IMR-90 (cell line): ENCODE measurements at regions not wholly inside any gene's neighbourhood (a gene's known extent, or its start where the extent isn't known, plus 50 kb on each side); places are given as distances from the start of the nearest gene placed in this dataset.

Experiments used
- ATAC-seq: fragments of 200-7000 bp; cut with Tn5 transposase; 2 replicates; pipeline ENCODE4 v1.9.1; 2020; ENCODE audit warnings: low read depth, mild to moderate bottlenecking, moderate library complexity
- BruUV-seq: library from RNA; stranded (reverse); fragments of 400-500 nt; replicated peaks from 2 replicates; lab custom pipeline; 2021; lab: Mats Ljungman, UMichigan
- CTCF ChIA-PET: fragments of 300-600 bp; formaldehyde crosslinking; extraction: SDS; loops from one replicate; lab custom pipeline; 2021; ENCODE audit warnings: antibody characterized with exemption; lab: Yijun Ruan, JAX
- POLR2A ChIA-PET: fragments of 300-600 bp; sonication (Branson Sonifier 250); formaldehyde crosslinking; loops from one replicate; lab custom pipeline; 2022; ENCODE audit warnings: antibody characterized with exemption; ENCODE audit not compliant: unreplicated experiment; lab: Charles Lee
- DNase-seq: peaks from one replicate; pipeline ENCODE4 v3.0.0; 2013
- H2AFZ ChIP-seq: replicated peaks from 2 replicates; pipeline ENCODE3; 2013; ENCODE audit warnings: low read length, mild to moderate bottlenecking; ENCODE audit not compliant: poor library complexity
- H2AK5ac ChIP-seq: 2 replicates; pipeline ENCODE4 v1.6.1; 2013; ENCODE audit warnings: low read depth, low read length, inconsistent platforms
- H2AK9ac ChIP-seq: replicated peaks from 2 replicates; pipeline ENCODE3; 2013; ENCODE audit warnings: mild to moderate bottlenecking, low read depth, low read length, moderate library complexity; ENCODE audit not compliant: poor library complexity
- H2BK120ac ChIP-seq: 2 replicates; pipeline ENCODE4 v1.6.1; 2013; ENCODE audit warnings: low read depth, low read length, inconsistent platforms
- H2BK15ac ChIP-seq: 3 replicates; pipeline ENCODE4 v1.6.1; 2013; ENCODE audit warnings: low read depth, low read length, inconsistent platforms
- H2BK20ac ChIP-seq: 2 replicates; pipeline ENCODE4 v1.6.1; 2013; ENCODE audit warnings: low read depth, mild to moderate bottlenecking, inconsistent platforms, low read length, moderate library complexity
- H2BK5ac ChIP-seq: 2 replicates; pipeline ENCODE4 v1.6.1; 2013; ENCODE audit warnings: mild to moderate bottlenecking, low read depth, low read length, inconsistent platforms; ENCODE audit not compliant: poor library complexity, severe bottlenecking
- H3K14ac ChIP-seq: replicated peaks from 2 replicates; pipeline ENCODE4 v1.6.1; 2013; ENCODE audit warnings: low read depth, low read length, inconsistent platforms
- H3K18ac ChIP-seq: 2 replicates; pipeline ENCODE4 v1.6.1; 2013; ENCODE audit warnings: low read depth, low read length, control low read depth
- H3K23ac ChIP-seq: 2 replicates; pipeline ENCODE4 v1.6.1; 2013; ENCODE audit warnings: low read depth, low read length, inconsistent platforms
- H3K27ac ChIP-seq: 2 replicates; pipeline ENCODE4 v1.5.1; 2013; ENCODE audit warnings: mild to moderate bottlenecking, control low read depth, low read length; ENCODE audit not compliant: insufficient read depth
- H3K27me3 ChIP-seq: 2 replicates; pipeline ENCODE4 v1.6.1; 2013; ENCODE audit warnings: low read length; ENCODE audit not compliant: control insufficient read depth, insufficient read depth
- H3K36me3 ChIP-seq: 2 replicates; pipeline ENCODE4 v1.6.1; 2013; ENCODE audit warnings: low read length, mixed read lengths; ENCODE audit not compliant: control insufficient read depth, insufficient read depth
- H3K4ac ChIP-seq: 2 replicates; pipeline ENCODE4 v1.6.1; 2013; ENCODE audit warnings: low read depth, low read length, inconsistent platforms
- H3K4me1 ChIP-seq: 2 replicates; pipeline ENCODE4 v1.6.1; 2013; ENCODE audit warnings: low read length, mixed read lengths; ENCODE audit not compliant: control insufficient read depth, insufficient read depth
- H3K4me2 ChIP-seq: 2 replicates; pipeline ENCODE4 v1.6.1; 2013; ENCODE audit warnings: low read depth, mild to moderate bottlenecking, control low read depth, low read length, moderate library complexity
- H3K4me3 ChIP-seq: 2 replicates; pipeline ENCODE4 v1.5.1; 2013; ENCODE audit warnings: low read depth, mild to moderate bottlenecking, control low read depth, low read length, moderate library complexity; ENCODE audit not compliant: insufficient read depth
- H3K56ac ChIP-seq: 2 replicates; pipeline ENCODE4 v1.6.1; 2013; ENCODE audit warnings: low read length, inconsistent platforms; ENCODE audit not compliant: insufficient read depth; ENCODE audit errors: extremely low read depth
- H3K79me1 ChIP-seq, 2 experiments: 2 replicates each; pipeline ENCODE4 v1.6.1; 2013; ENCODE audit warnings: low read length in 2 of 2, inconsistent platforms in 1 of 2, low read depth in 1 of 2
- H3K9ac ChIP-seq: 2 replicates; pipeline ENCODE4 v1.6.1; 2013; ENCODE audit warnings: low read depth, low read length, control low read depth
- H3K9me1 ChIP-seq: 2 replicates; pipeline ENCODE4 v1.6.1; 2013; ENCODE audit warnings: low read length, inconsistent platforms; ENCODE audit not compliant: insufficient read depth
- H3K9me3 ChIP-seq: 2 replicates; pipeline ENCODE4 v1.6.1; 2013; ENCODE audit warnings: low read length; ENCODE audit not compliant: control insufficient read depth, insufficient read depth
- H4K20me1 ChIP-seq: 2 replicates; pipeline ENCODE4 v1.6.1; 2013; ENCODE audit warnings: low read length, inconsistent platforms; ENCODE audit not compliant: insufficient read depth
- H4K5ac ChIP-seq: 2 replicates; pipeline ENCODE4 v1.6.1; 2013; ENCODE audit warnings: mild to moderate bottlenecking, low read depth, low read length, control low read depth
- H4K8ac ChIP-seq, 2 experiments: 2 replicates each; pipeline ENCODE4 v1.6.1; 2013; ENCODE audit warnings: low read depth in 2 of 2, low read length in 2 of 2, control low read depth in 1 of 2, inconsistent platforms in 1 of 2
- H4K91ac ChIP-seq: 2 replicates; pipeline ENCODE4 v1.6.1; 2013; ENCODE audit warnings: low read depth, low read length, inconsistent platforms; ENCODE audit not compliant: insufficient read depth
- USF2 ChIP-seq: fragments of 150-350 bp; IDR thresholded peaks from 2 replicates; pipeline ENCODE4 v1.6.1; 2017; ENCODE audit warnings: mild to moderate bottlenecking, antibody characterized with exemption, low read length, low read depth
- WGBS, 2 experiments: methylation state at CpG; one replicate each; pipeline versions ENCODE4 v1.1.5 to v1.1.7; 2013; ENCODE audit warnings: missing lambda C conversion rate in 2 of 2; ENCODE audit not compliant: insufficient read length in 1 of 2; ENCODE audit errors: extremely low coverage in 2 of 2; 5-methylcytosine and 5-hydroxymethylcytosine counted together
- dilution Hi-C: fragments of 300-500 bp; cut with HindIII; formaldehyde crosslinking; loops from one replicate; pipeline ENCODE4 v1.14.3; 2018; ENCODE audit warnings: low sequenced_read_pairs; ENCODE audit not compliant: unreplicated experiment
- in situ Hi-C: fragments of 300-500 bp; cut with MboI; formaldehyde crosslinking; loops from 3 replicates; pipeline ENCODE4 v1.14.3; 2019; ENCODE audit warnings: low sequenced_read_pairs, inconsistent platforms, mixed read lengths
- intact Hi-C: fragments of 100-400 bp; cut with micrococcal nuclease; formaldehyde crosslinking; loops from 2 replicates; pipeline ENCODE4 v1.10.0; 2022
- TF ChIP-seq, protein P1 (sequence below): conservative IDR thresholded peaks from 2 replicates; pipeline ENCODE4 v1.5.1; 2012; ENCODE audit warnings: mild to moderate bottlenecking, low read depth, low read length, improper control_type of control experiment

GRCh38 chr2:6787376-6787775 is 78.3 kb downstream of the CMPK2 start:
- ATAC-seq (no peak), DNase-seq (no peak)
- Histone ChIP-seq H2BK15ac (no peak overlapping the region), H3K9ac (no peak overlapping the region), H3K56ac (no peak overlapping the region), H4K8ac (no peak overlapping the region), H3K79me1 (no peaks in the 10 kb centered on the region), H3K4me1 (no peaks in the 10 kb centered on the region), H2BK5ac (no peak overlapping the region), H2AK9ac (no peak overlapping the region), H3K27me3 (no peaks in the 10 kb centered on the region), H3K4me2 (no peak overlapping the region), H2AFZ (no peak overlapping the region), H3K4ac (no peak overlapping the region), H4K91ac (no peak overlapping the region), H3K4me3 (no peak overlapping the region), H2BK120ac (no peak overlapping the region), H4K20me1 (no peaks in the 10 kb centered on the region), H3K18ac (no peak overlapping the region), H2BK20ac (no peak overlapping the region), H3K27ac (no peak overlapping the region), H3K14ac (no peak overlapping the region), H2AK5ac (no peak overlapping the region), H3K23ac (no peak overlapping the region), H3K9me3 (no peaks in the 10 kb centered on the region; the same call in 1 of the 2 replicates), H4K5ac (no peak overlapping the region), H3K36me3 (no peaks in the 10 kb centered on the region), H3K9me1 (no peaks in the 10 kb centered on the region)
- BruUV-seq = no TSS peak
- WGBS, 2 experiments = no CpG with 5 or more reads among the region's 1 CpG
- intact Hi-C loops = no loop called here
- in situ Hi-C loops = no loop called here
- dilution Hi-C loops = no loop called here
- ChIA-PET POLR2A (no interaction called here), CTCF (no interaction called here)
- TF ChIP-seq USF2 = no peak
- TF ChIP-seq, protein P1, sequence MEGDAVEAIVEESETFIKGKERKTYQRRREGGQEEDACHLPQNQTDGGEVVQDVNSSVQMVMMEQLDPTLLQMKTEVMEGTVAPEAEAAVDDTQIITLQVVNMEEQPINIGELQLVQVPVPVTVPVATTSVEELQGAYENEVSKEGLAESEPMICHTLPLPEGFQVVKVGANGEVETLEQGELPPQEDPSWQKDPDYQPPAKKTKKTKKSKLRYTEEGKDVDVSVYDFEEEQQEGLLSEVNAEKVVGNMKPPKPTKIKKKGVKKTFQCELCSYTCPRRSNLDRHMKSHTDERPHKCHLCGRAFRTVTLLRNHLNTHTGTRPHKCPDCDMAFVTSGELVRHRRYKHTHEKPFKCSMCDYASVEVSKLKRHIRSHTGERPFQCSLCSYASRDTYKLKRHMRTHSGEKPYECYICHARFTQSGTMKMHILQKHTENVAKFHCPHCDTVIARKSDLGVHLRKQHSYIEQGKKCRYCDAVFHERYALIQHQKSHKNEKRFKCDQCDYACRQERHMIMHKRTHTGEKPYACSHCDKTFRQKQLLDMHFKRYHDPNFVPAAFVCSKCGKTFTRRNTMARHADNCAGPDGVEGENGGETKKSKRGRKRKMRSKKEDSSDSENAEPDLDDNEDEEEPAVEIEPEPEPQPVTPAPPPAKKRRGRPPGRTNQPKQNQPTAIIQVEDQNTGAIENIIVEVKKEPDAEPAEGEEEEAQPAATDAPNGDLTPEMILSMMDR = no peak
